Prostate gland (tissue), 2 donors: ENCODE measurements at regions not wholly inside any gene's neighbourhood (a gene's known extent, or its start where the extent isn't known, plus 50 kb on each side); places are given as distances from the start of the nearest gene placed in this dataset.

ENCODE experiments used
- POLR2AphosphoS5 ChIP-seq: sonication (generic); formaldehyde crosslinking; IDR thresholded peaks from one replicate; pipeline ENCODE4 v1.6.1; 2017; ENCODE audit warnings: antibody characterized with exemption
- TF ChIP-seq, protein P1 (sequence below), 4 experiments: fragments of 200-600 bp in 2 of 4; fragments of 450-650 bp in 2 of 4; sonication (generic) in 2 of 4; IDR thresholded peaks; 1 replicate in 3 of 4; 2 replicates in 1 of 4; pipeline ENCODE4 v1.5.1; 2016 to 2019; ENCODE audit warnings: antibody characterized with exemption in 4 of 4, mild to moderate bottlenecking in 2 of 4, moderate library complexity in 2 of 4

DNA sequence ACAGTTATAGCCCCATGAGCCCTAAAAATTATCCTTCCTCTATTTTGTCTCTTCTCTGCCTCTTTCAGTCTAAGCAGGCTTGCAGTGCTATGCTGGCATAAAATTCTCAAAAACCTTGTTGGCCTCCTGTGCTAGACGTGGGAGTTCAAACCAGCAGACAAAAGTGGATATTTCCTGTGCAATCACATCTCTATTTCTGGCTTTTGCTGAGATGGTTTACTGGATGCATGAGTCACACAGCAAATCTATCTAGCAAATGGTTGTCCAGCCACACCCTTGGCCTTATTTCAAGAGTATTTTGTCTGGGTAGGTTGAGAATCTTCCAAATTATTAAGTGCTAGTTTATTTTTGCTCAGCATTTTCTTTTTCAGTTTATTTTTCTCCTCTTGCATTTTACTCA, 370.8 kb downstream of the CDC14C start:
- TF ChIP-seq, protein P1, sequence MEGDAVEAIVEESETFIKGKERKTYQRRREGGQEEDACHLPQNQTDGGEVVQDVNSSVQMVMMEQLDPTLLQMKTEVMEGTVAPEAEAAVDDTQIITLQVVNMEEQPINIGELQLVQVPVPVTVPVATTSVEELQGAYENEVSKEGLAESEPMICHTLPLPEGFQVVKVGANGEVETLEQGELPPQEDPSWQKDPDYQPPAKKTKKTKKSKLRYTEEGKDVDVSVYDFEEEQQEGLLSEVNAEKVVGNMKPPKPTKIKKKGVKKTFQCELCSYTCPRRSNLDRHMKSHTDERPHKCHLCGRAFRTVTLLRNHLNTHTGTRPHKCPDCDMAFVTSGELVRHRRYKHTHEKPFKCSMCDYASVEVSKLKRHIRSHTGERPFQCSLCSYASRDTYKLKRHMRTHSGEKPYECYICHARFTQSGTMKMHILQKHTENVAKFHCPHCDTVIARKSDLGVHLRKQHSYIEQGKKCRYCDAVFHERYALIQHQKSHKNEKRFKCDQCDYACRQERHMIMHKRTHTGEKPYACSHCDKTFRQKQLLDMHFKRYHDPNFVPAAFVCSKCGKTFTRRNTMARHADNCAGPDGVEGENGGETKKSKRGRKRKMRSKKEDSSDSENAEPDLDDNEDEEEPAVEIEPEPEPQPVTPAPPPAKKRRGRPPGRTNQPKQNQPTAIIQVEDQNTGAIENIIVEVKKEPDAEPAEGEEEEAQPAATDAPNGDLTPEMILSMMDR (IDR thresholded peaks at IDR 0.05): no peak
- no peak for TF ChIP-seq POLR2AphosphoS5
